GM12872 (cell line): ENCODE measurements at regions not wholly inside any gene's neighbourhood (a gene's known extent, or its start where the extent isn't known, plus 50 kb on each side); places are given as distances from the start of the nearest gene placed in this dataset.

ENCODE experiments used
- TF ChIP-seq, protein P1 (sequence below): IDR thresholded peaks from 3 replicates; pipeline ENCODE4 v1.5.1; 2011; ENCODE audit warnings: low read depth, mild to moderate bottlenecking, low read length, moderate library complexity; ENCODE audit not compliant: insufficient read depth

- TF ChIP-seq, protein P1, sequence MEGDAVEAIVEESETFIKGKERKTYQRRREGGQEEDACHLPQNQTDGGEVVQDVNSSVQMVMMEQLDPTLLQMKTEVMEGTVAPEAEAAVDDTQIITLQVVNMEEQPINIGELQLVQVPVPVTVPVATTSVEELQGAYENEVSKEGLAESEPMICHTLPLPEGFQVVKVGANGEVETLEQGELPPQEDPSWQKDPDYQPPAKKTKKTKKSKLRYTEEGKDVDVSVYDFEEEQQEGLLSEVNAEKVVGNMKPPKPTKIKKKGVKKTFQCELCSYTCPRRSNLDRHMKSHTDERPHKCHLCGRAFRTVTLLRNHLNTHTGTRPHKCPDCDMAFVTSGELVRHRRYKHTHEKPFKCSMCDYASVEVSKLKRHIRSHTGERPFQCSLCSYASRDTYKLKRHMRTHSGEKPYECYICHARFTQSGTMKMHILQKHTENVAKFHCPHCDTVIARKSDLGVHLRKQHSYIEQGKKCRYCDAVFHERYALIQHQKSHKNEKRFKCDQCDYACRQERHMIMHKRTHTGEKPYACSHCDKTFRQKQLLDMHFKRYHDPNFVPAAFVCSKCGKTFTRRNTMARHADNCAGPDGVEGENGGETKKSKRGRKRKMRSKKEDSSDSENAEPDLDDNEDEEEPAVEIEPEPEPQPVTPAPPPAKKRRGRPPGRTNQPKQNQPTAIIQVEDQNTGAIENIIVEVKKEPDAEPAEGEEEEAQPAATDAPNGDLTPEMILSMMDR = no peak
Measured at GRCh38 chr3:27584874-27585273, 100.7 kb upstream of the SLC4A7 start.

GRCh38 chr3:27581852-27582251 is 97.7 kb upstream of the SLC4A7 start:
- TF ChIP-seq, protein P1 = no peak

DNA sequence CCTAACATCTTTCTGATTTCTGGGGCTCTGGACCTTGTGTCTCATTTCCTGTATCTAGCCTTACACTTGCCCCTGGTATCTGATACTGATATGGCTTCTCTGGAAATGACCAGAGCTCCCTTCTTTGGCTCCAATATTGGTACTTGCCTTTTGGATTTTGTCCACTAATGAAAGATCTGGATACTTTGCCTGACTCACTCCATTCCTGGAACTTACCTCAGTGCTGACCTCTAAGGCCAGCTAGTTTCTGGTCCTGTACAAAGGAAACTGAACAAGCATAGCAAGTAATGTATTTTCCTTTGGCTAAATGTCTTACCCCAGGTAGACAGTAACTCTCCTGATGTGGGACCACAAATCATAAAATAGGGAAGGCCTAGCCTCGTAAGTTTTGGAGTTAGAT is 93.8 kb upstream of the SLC4A7 start:
- TF ChIP-seq, protein P1 = no peak

DNA sequence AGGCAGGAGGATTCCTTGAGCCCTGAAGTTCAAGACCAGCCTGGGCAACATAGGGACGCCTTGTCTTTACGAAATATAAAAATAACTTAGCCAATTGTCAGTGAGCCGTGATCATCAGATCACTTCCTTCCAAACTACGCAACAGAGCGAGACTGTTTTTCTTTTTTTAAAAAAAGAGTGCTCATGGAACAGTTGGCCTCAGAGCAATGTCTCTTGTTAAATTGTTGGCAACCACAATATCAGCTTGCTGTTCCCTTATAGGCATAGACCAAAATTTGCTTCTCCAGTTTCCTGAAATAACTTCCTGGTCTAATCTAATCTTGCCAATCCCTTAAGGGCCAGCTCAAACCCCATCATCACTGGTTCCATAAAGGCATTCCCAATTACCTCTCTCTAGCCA is 93.3 kb upstream of the SLC4A7 start:
- TF ChIP-seq, protein P1 = no peak

DNA sequence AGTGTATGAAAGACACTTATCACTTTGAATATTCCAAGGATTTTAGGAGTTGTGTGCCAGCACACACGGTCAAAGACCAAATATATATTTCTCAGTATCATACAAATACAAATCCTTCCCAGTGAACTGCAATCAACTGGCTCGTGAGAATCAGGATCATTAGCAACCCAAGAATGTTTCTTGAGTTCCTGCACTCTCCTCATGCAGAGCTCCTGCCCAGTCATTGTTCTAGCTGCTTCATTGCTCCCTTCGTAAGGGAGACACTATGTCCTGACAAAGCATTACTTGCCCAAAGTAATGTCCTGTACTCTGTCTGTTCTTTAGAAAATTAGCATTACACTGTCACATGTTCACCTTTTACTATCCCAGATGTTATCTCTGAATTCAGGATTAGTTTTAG is 92.0 kb upstream of the SLC4A7 start:
- TF ChIP-seq, protein P1 = no peak

DNA sequence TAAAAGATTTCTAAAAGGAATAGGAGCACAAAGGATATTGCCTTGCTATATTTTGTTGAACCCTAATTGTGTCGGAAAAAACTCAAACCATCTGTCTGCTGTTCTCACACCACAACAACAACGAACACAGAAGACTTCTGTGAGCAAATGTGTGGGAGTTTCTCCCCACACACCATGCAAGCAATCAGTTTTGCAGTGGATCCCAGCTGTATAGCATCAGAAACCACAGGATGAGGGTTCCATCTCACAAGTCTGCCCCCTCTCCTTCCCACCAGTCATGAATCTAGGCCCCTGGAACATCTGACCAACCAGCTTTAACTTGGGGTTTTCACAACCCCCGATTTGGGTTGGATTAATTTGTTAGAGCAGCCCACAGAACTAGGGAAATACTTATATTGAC is 91.3 kb upstream of the SLC4A7 start:
- TF ChIP-seq, protein P1 = no peak

DNA sequence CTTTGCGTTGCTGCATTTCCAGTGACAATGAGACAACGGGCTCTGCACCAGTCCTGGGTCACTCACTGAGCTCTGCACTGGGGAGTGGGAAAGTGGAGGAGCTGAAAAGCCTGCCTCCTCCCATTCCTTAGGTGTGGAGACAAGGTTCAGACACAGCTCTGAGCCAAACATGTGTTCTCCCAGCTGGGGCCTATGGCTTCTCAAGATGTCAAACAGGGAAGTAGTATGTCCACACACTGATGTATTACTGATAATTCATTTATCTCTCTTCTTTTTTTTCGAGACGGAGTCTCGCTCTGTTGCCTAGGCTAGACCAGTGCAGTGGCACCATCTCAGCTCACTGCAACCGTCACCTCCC is 90.2 kb upstream of the SLC4A7 start:
- TF ChIP-seq, protein P1 = no peak

DNA sequence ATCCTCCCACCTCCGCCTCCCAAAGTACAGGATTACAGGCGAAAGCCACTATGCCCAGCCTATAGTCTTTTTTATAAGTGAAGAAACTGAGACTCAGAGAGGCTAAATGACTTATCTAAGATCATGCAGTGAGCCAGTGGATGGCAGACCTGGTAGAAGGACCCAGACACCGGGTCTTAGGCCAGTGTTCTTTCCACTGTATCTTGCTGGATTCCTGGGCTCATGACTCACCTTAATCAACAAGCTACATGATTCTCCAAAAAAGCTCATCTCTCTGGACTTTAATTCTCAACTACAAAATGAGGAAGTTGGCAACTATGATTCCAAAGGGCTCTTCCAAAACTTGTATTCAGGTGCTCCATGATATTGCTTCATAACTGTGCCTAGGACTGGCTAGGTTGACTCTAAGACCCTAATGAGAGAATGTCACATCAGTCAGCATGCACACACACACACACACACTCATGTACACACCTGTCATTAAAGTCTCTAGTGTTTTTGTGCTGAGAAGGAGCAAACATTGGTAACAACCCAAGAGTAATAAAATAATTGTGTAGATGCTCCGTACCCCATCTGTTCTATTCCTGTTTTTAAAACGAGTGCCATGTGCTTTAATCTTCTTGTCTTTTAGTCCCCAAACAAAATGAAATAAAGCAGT is 89.7 kb upstream of the SLC4A7 start:
- TF ChIP-seq, protein P1 = no peak
